ENCODE measurements at regions not wholly inside any gene's neighbourhood (a gene's known extent, or its start where the extent isn't known, plus 50 kb on each side); places are given as distances from the start of the nearest gene placed in this dataset.

DNA sequence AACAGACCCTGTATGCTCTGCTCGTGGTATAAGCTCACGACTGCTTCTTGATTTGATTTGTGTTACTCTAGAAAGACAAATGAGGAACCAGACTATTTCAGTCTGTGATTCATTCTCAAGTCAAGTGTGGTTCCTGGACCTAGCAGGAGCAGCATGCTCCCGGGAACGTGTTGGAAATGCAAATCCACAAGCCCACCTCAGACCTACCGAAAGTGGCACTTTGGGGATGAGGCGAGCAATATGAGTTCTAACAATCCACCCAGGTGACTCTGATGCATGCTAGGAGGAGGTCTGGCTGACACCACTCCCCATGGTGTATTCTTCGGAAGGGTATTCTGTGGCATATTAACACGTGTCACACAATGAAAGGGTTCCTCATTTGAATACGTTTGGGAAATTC lies 59.5 kb upstream of the TMX1 start:
- in situ Hi-C loops (cut with MboI; ENCODE audit: low sequenced_read_pairs in 4 of 4): no loop called here
- DNase-seq (no peak), ATAC-seq (no peak)
- H3K27ac ChIP-seq: no peak overlapping the region
- no peaks in the 10 kb centered on the region for H3K36me3 ChIP-seq
- no peak overlapping the region for H3K4me3 ChIP-seq
- no peaks in the 10 kb centered on the region for H3K9me3 ChIP-seq
- H3K27me3 ChIP-seq: no peaks in the 10 kb centered on the region
- intact Hi-C loops (cut with DNase I; ENCODE audit: low total_unique reads): no loop called here
- no peaks in the 10 kb centered on the region for H3K4me1 ChIP-seq
- no peak for TF ChIP-seq POLR2A (IDR thresholded peaks at IDR 0.05)
- TF ChIP-seq CTCF (IDR thresholded peaks at IDR 0.05 in 4 of 5, conservative IDR thresholded peaks at IDR 0.05 in 1 of 5): no peak

- intact Hi-C loops (cut with DNase I; ENCODE audit: low total_unique reads): no loop called here
- TF ChIP-seq CTCF (IDR thresholded peaks at IDR 0.05 in 4 of 5, conservative IDR thresholded peaks at IDR 0.05 in 1 of 5): no peak
- no peak for TF ChIP-seq POLR2A (IDR thresholded peaks at IDR 0.05)
- ATAC-seq: no peak
Measured at GRCh38 chr14:51182131-51182565, 57.9 kb upstream of the TMX1 start.

DNA sequence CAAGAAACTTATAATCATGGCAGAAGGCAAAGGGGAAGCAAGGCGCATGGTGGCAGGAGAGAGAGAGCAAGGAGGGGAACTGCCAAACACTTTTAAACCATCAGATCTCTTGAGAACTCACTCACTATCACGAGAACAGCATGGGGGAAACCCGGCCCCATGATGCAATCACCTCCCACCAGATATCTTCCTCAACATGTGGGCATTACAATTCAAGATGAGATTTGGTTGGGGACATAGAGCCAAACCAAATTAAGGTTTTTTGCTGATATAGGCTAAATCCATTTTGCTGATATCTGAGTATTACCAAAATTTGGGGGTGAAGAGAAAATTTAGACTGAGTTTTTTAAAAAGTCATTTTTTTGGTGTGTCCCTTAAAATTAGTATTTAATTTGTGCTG lies 54.9 kb upstream of the TMX1 start:
- no peaks in the 10 kb centered on the region for H3K36me3 ChIP-seq
- no peak for ATAC-seq
- no peak for TF ChIP-seq POLR2A (IDR thresholded peaks at IDR 0.05)
- TF ChIP-seq CTCF (IDR thresholded peaks at IDR 0.05 in 4 of 5, conservative IDR thresholded peaks at IDR 0.05 in 1 of 5): no peak
- no peak overlapping the region for H3K27ac ChIP-seq
- no peaks in the 10 kb centered on the region for H3K9me3 ChIP-seq
- intact Hi-C loops (cut with DNase I; ENCODE audit: low total_unique reads): no loop called here
- DNase-seq: no peak
- no peaks in the 10 kb centered on the region for H3K27me3 ChIP-seq
- in situ Hi-C loops (cut with MboI; ENCODE audit: low sequenced_read_pairs in 4 of 4): no loop called here
- H3K4me3 ChIP-seq: no peak overlapping the region
- no peaks in the 10 kb centered on the region for H3K4me1 ChIP-seq

More at GRCh38 chr14:51182131-51182565, 57.9 kb upstream of the TMX1 start:
- Histone ChIP-seq H3K36me3 (no peaks in the 10 kb centered on the region), H3K27me3 (no peaks in the 10 kb centered on the region), H3K4me3 (no peak overlapping the region), H3K9me3 (no peaks in the 10 kb centered on the region), H3K27ac (no peak overlapping the region), H3K4me1 (no peaks in the 10 kb centered on the region)
- no peak for DNase-seq
- in situ Hi-C loops (cut with MboI; ENCODE audit: low sequenced_read_pairs in 4 of 4): no loop called here

GRCh38 chr14:51185754-51186153 lies 54.3 kb upstream of the TMX1 start:
- Histone ChIP-seq H3K9me3 (no peaks in the 10 kb centered on the region), H3K4me3 (no peak overlapping the region), H3K36me3 (no peaks in the 10 kb centered on the region), H3K27me3 (no peaks in the 10 kb centered on the region), H3K27ac (no peak overlapping the region), H3K4me1 (no peaks in the 10 kb centered on the region)
- TF ChIP-seq CTCF (IDR thresholded peaks at IDR 0.05 in 4 of 5, conservative IDR thresholded peaks at IDR 0.05 in 1 of 5) (no peak), POLR2A (IDR thresholded peaks at IDR 0.05) (no peak)
- no peak for DNase-seq
- in situ Hi-C loops (cut with MboI; ENCODE audit: low sequenced_read_pairs in 4 of 4): no loop called here
- no peak for ATAC-seq
- intact Hi-C loops (cut with DNase I; ENCODE audit: low total_unique reads): no loop called here

- H3K27ac ChIP-seq: no peak overlapping the region
- ATAC-seq (no peak), DNase-seq (no peak)
- in situ Hi-C loops (cut with MboI; ENCODE audit: low sequenced_read_pairs in 4 of 4) (no loop called here), intact Hi-C loops (cut with DNase I; ENCODE audit: low total_unique reads) (no loop called here)
- no peak overlapping the region for H3K4me3 ChIP-seq
- H3K4me1 ChIP-seq: no peaks in the 10 kb centered on the region
- no peaks in the 10 kb centered on the region for H3K36me3 ChIP-seq
- no peaks in the 10 kb centered on the region for H3K9me3 ChIP-seq
- TF ChIP-seq POLR2A (IDR thresholded peaks at IDR 0.05) (no peak), CTCF (IDR thresholded peaks at IDR 0.05 in 4 of 5, conservative IDR thresholded peaks at IDR 0.05 in 1 of 5) (no peak)
- no peaks in the 10 kb centered on the region for H3K27me3 ChIP-seq
Measured at GRCh38 chr14:51188566-51189185, 51.4 kb upstream of the TMX1 start.

All from gastrocnemius medialis (tissue), 4 donors.